Adrenal gland (tissue), 5 donors: ENCODE measurements at regions not wholly inside any gene's neighbourhood (a gene's known extent, or its start where the extent isn't known, plus 50 kb on each side); places are given as distances from the start of the nearest gene placed in this dataset.

ENCODE experiments used
- CTCF ChIP-seq, 6 experiments: fragments of 450-650 bp in 4 of 6; fragments of 200-600 bp in 2 of 6; sonication (generic) in 1 of 6; IDR thresholded peaks; 1 replicate in 5 of 6; 2 replicates in 1 of 6; pipeline versions ENCODE4 v1.5.1 to v1.8.0; 2016 to 2021; ENCODE audit warnings: antibody characterized with exemption in 6 of 6, mild to moderate bottlenecking in 2 of 6, moderate library complexity in 1 of 6
- POLR2A ChIP-seq, 2 donors: fragments of 450-650 bp; IDR thresholded peaks; one replicate each; pipeline ENCODE4 v1.6.1; 2017; ENCODE audit warnings: antibody characterized with exemption in 2 of 2, mild to moderate bottlenecking in 2 of 2, moderate library complexity in 1 of 2
- donor health status: DM: no; HTN: no; CAD: no.

DNA sequence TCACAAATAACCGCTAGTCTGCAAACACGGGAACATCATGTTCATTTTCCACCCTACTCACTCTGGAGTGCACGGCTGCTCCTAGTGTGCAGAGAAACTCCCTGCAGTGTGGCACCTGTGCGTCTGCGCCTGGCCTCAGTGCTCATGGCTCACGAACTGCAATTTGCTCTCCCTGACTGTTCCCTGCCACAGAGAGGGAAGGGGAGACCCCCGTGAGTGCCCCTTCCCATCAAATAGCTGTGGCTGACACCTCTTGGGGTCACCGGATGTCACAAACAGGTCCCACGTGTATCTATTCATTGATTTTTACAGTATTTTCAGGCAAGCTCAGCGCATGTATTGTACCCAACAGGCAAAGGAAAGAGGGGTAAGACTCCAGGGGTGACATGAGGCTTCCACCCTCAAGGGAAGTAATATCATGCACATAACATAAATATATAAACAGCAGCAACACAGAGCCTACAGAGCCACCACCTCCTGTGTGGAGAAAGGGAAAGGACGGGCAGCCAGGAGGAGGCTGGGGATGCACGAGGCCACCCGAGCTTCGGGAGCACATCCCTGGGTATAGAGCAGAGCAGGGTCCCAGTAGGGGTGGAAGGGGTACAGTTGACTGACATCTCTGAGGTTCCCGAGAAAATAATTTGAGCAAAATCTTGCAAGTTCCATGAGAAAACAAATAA lies 140.3 kb upstream of the SOX1 start:
- no peak for TF ChIP-seq POLR2A (IDR thresholded peaks at IDR 0.05)
- no peak for TF ChIP-seq CTCF (IDR thresholded peaks at IDR 0.05)
